Liver (tissue), 8 donors: ENCODE measurements at regions not wholly inside any gene's neighbourhood (a gene's known extent, or its start where the extent isn't known, plus 50 kb on each side); places are given as distances from the start of the nearest gene placed in this dataset.

Experiments
- DNase-seq: peaks from one replicate; pipeline ENCODE4 v3.0.0-alpha.2; 2017; ENCODE audit warnings: low spot score
- H3K27ac ChIP-seq, 2 donors: one replicate each; pipeline ENCODE4 v1.7.0; 2013; ENCODE audit warnings: inconsistent platforms in 2 of 2, low read length in 2 of 2, control low read depth in 1 of 2, low read depth in 1 of 2, mild to moderate bottlenecking in 1 of 2
- H3K27me3 ChIP-seq, 4 donors: one replicate each; pipeline versions ENCODE4 v1.6.1 to v1.7.0; 2013; ENCODE audit warnings: low read length in 3 of 4, inconsistent platforms in 1 of 4, mild to moderate bottlenecking in 1 of 4, moderate library complexity in 1 of 4; ENCODE audit not compliant: control insufficient read depth in 4 of 4, insufficient read depth in 4 of 4
- H3K36me3 ChIP-seq, 4 donors: one replicate each; pipeline versions ENCODE4 v1.6.1 to v1.7.0; 2013; ENCODE audit warnings: low read length in 3 of 4, mild to moderate bottlenecking in 3 of 4, low read depth in 1 of 4, moderate library complexity in 1 of 4; ENCODE audit not compliant: control insufficient read depth in 4 of 4, insufficient read depth in 3 of 4
- H3K4me1 ChIP-seq, 4 donors: one replicate each; pipeline versions ENCODE4 v1.6.1 to v1.7.0; 2013; ENCODE audit warnings: low read length in 3 of 4, mild to moderate bottlenecking in 3 of 4, moderate library complexity in 1 of 4; ENCODE audit not compliant: control insufficient read depth in 4 of 4, insufficient read depth in 4 of 4
- H3K4me3 ChIP-seq, 3 donors: one replicate each; pipeline versions ENCODE4 v1.6.1 to v1.7.0; 2013; ENCODE audit warnings: low read length in 3 of 3, control low read depth in 1 of 3, low read depth in 1 of 3, mild to moderate bottlenecking in 1 of 3
- H3K9ac ChIP-seq, 2 donors: one replicate each; pipeline ENCODE4 v1.7.0; 2013; ENCODE audit warnings: low read length in 2 of 2, mild to moderate bottlenecking in 2 of 2, moderate library complexity in 2 of 2, control low read depth in 1 of 2, low read depth in 1 of 2
- H3K9me3 ChIP-seq, 4 donors: one replicate each; pipeline versions ENCODE4 v1.6.1 to v1.7.0; 2013; ENCODE audit warnings: low read length in 3 of 4; ENCODE audit not compliant: control insufficient read depth in 4 of 4
- EGR1 ChIP-seq, 2 donors: IDR thresholded peaks; 2 replicates each; pipeline ENCODE4 v1.6.1; 2016 to 2018; ENCODE audit warnings: antibody characterized with exemption in 2 of 2, low read depth in 2 of 2
- FOXA1 ChIP-seq: IDR thresholded peaks from 2 replicates; pipeline ENCODE4 v1.6.1; 2016; ENCODE audit warnings: antibody characterized with exemption
- FOXA2 ChIP-seq: IDR thresholded peaks from 2 replicates; pipeline ENCODE4 v1.6.1; 2016; ENCODE audit warnings: antibody characterized with exemption
- GABPA ChIP-seq, 2 donors: IDR thresholded peaks in 1 of 2; conservative IDR thresholded peaks in 1 of 2; 2 replicates each; pipeline ENCODE4 v1.6.1; 2016; ENCODE audit warnings: antibody characterized with exemption in 2 of 2, mild to moderate bottlenecking in 1 of 2, moderate library complexity in 1 of 2
- HNF4A ChIP-seq, 2 donors: conservative IDR thresholded peaks; 2 replicates each; pipeline ENCODE4 v1.6.1; 2016; ENCODE audit warnings: antibody characterized with exemption in 2 of 2, mild to moderate bottlenecking in 2 of 2
- HNF4G ChIP-seq: IDR thresholded peaks from 2 replicates; pipeline ENCODE4 v1.6.1; 2016; ENCODE audit warnings: antibody characterized with exemption
- JUND ChIP-seq, 2 donors: IDR thresholded peaks; 2 replicates each; pipeline ENCODE4 v1.6.1; 2016; ENCODE audit warnings: antibody characterized with exemption in 2 of 2
- NR2F2 ChIP-seq: IDR thresholded peaks from 2 replicates; pipeline ENCODE4 v1.6.1; 2016; ENCODE audit warnings: antibody characterized with exemption
- RAD21 ChIP-seq, 2 donors: IDR thresholded peaks; 2 replicates each; pipeline ENCODE4 v1.6.1; 2016; ENCODE audit warnings: antibody characterized with exemption in 2 of 2, mild to moderate bottlenecking in 2 of 2
- RXRA ChIP-seq, 2 donors: IDR thresholded peaks; 2 replicates each; pipeline ENCODE4 v1.6.1; 2017 to 2018; ENCODE audit warnings: antibody characterized with exemption in 2 of 2, mild to moderate bottlenecking in 1 of 2
- SP1 ChIP-seq: IDR thresholded peaks from 2 replicates; pipeline ENCODE4 v1.6.1; 2018; ENCODE audit warnings: antibody characterized with exemption, mild to moderate bottlenecking
- TAF1 ChIP-seq: conservative IDR thresholded peaks from 2 replicates; pipeline ENCODE4 v1.6.1; 2016; ENCODE audit warnings: antibody characterized with exemption, mild to moderate bottlenecking
- YY1 ChIP-seq: IDR thresholded peaks from 2 replicates; pipeline ENCODE4 v1.6.1; 2016; ENCODE audit warnings: antibody characterized with exemption, mild to moderate bottlenecking
- whole genome bisulfite sequencing: extraction: QIAGEN DNeasy Blood & Tissue Kit; methylation state at CpG from one replicate; pipeline ENCODE4 v1.1.7; 2013; 5-methylcytosine and 5-hydroxymethylcytosine counted together
- TF ChIP-seq, protein P1 (sequence below): IDR thresholded peaks from 2 replicates; pipeline ENCODE4 v1.6.1; 2016; ENCODE audit warnings: antibody characterized with exemption
- TF ChIP-seq, protein P2 (sequence below): IDR thresholded peaks from 2 replicates; pipeline ENCODE4 v1.6.1; 2016; ENCODE audit warnings: antibody characterized with exemption
- TF ChIP-seq, protein P3 (sequence below): fragments of 150-350 bp; IDR thresholded peaks from 2 replicates; pipeline ENCODE4 v1.5.1; 2017; ENCODE audit warnings: improper control_type of control experiment, low read depth, low read length; ENCODE audit not compliant: missing input control
- TF ChIP-seq, protein P4 (sequence below): IDR thresholded peaks from 2 replicates; pipeline ENCODE4 v1.6.1; 2016; ENCODE audit warnings: antibody characterized with exemption, mild to moderate bottlenecking
- TF ChIP-seq, protein P5 (sequence below): IDR thresholded peaks from 2 replicates; pipeline ENCODE4 v1.6.1; 2016; ENCODE audit warnings: antibody characterized with exemption
- donor health status: healthy.
- donor health status: healthy.
- donor health status: healthy.
- donor health status: healthy.
- donor health status: healthy.

DNA sequence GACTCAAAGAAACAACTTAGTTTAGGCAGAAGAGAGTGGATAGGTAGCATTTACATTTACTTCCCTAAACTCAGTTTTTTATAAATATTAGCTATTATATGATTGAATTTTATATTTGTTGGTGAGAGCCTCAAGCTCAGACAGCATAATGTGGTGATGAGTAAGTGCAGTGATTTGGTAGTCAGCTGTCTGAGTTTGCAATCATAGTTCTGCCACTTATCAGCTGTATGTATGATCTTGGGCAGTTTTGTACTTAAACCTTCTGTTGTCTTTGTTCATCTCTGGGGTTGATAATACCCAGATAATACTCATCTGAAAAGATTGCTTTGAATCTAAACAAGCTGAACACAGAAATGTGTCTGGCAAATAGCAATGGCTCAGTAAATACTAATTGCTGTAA lies 108.8 kb downstream of the ANXA1 start:
- Histone ChIP-seq H3K9me3 (no peaks in the 10 kb centered on the region), H3K4me3 (no peak overlapping the region), H3K9ac (no peak overlapping the region), H3K27ac (no peak overlapping the region), H3K4me1 (no peaks in the 10 kb centered on the region), H3K27me3 (no peaks in the 10 kb centered on the region), H3K36me3 (no peaks in the 10 kb centered on the region)
- no peak for TF ChIP-seq SP1
- TF ChIP-seq TAF1 = no peak
- TF ChIP-seq, protein P1, sequence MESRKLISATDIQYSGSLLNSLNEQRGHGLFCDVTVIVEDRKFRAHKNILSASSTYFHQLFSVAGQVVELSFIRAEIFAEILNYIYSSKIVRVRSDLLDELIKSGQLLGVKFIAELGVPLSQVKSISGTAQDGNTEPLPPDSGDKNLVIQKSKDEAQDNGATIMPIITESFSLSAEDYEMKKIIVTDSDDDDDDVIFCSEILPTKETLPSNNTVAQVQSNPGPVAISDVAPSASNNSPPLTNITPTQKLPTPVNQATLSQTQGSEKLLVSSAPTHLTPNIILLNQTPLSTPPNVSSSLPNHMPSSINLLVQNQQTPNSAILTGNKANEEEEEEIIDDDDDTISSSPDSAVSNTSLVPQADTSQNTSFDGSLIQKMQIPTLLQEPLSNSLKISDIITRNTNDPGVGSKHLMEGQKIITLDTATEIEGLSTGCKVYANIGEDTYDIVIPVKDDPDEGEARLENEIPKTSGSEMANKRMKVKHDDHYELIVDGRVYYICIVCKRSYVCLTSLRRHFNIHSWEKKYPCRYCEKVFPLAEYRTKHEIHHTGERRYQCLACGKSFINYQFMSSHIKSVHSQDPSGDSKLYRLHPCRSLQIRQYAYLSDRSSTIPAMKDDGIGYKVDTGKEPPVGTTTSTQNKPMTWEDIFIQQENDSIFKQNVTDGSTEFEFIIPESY = no peak
- TF ChIP-seq HNF4A (conservative IDR thresholded peaks at IDR 0.05) = no peak
- TF ChIP-seq HNF4G = no peak
- DNase-seq = no peak

DNA sequence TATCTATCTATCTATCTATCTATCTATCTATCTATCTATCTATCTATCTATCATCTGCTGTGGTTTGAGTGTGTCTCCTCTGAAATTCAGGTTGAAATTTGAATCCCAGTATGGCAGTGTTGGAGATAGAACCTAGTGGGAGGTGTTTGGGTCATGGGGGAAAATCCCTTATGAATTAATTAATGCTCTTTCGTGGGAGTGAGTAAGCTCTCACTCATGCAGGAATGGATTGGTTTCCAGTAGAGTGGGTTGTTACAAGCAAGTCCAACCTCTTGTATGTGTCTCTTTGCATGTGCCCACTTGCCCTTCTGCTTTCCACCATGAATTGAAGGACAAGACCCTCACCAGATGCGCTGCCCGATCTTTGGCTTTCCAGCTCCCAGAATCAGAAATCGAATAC lies 113.0 kb downstream of the ANXA1 start:
- TF ChIP-seq JUND (IDR thresholded peaks at IDR 0.05) (no peak), SP1 (no peak), FOXA1 (no peak), FOXA2 (no peak), EGR1 (IDR thresholded peaks at IDR 0.05; ENCODE audit: low read depth in 2 of 2) (no peak), HNF4G (no peak), RAD21 (IDR thresholded peaks at IDR 0.05) (no peak), GABPA (IDR thresholded peaks at IDR 0.05 in 1 of 2, conservative IDR thresholded peaks at IDR 0.05 in 1 of 2) (no peak), NR2F2 (no peak), RXRA (IDR thresholded peaks at IDR 0.05) (no peak), YY1 (no peak), TAF1 (no peak), HNF4A (conservative IDR thresholded peaks at IDR 0.05) (no peak)
- TF ChIP-seq, protein P2, sequence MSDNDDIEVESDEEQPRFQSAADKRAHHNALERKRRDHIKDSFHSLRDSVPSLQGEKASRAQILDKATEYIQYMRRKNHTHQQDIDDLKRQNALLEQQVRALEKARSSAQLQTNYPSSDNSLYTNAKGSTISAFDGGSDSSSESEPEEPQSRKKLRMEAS = no peak
- TF ChIP-seq, protein P3, sequence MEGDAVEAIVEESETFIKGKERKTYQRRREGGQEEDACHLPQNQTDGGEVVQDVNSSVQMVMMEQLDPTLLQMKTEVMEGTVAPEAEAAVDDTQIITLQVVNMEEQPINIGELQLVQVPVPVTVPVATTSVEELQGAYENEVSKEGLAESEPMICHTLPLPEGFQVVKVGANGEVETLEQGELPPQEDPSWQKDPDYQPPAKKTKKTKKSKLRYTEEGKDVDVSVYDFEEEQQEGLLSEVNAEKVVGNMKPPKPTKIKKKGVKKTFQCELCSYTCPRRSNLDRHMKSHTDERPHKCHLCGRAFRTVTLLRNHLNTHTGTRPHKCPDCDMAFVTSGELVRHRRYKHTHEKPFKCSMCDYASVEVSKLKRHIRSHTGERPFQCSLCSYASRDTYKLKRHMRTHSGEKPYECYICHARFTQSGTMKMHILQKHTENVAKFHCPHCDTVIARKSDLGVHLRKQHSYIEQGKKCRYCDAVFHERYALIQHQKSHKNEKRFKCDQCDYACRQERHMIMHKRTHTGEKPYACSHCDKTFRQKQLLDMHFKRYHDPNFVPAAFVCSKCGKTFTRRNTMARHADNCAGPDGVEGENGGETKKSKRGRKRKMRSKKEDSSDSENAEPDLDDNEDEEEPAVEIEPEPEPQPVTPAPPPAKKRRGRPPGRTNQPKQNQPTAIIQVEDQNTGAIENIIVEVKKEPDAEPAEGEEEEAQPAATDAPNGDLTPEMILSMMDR = no peak
- TF ChIP-seq, protein P1 = no peak
- TF ChIP-seq, protein P4, sequence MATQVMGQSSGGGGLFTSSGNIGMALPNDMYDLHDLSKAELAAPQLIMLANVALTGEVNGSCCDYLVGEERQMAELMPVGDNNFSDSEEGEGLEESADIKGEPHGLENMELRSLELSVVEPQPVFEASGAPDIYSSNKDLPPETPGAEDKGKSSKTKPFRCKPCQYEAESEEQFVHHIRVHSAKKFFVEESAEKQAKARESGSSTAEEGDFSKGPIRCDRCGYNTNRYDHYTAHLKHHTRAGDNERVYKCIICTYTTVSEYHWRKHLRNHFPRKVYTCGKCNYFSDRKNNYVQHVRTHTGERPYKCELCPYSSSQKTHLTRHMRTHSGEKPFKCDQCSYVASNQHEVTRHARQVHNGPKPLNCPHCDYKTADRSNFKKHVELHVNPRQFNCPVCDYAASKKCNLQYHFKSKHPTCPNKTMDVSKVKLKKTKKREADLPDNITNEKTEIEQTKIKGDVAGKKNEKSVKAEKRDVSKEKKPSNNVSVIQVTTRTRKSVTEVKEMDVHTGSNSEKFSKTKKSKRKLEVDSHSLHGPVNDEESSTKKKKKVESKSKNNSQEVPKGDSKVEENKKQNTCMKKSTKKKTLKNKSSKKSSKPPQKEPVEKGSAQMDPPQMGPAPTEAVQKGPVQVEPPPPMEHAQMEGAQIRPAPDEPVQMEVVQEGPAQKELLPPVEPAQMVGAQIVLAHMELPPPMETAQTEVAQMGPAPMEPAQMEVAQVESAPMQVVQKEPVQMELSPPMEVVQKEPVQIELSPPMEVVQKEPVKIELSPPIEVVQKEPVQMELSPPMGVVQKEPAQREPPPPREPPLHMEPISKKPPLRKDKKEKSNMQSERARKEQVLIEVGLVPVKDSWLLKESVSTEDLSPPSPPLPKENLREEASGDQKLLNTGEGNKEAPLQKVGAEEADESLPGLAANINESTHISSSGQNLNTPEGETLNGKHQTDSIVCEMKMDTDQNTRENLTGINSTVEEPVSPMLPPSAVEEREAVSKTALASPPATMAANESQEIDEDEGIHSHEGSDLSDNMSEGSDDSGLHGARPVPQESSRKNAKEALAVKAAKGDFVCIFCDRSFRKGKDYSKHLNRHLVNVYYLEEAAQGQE = no peak
- TF ChIP-seq, protein P5, sequence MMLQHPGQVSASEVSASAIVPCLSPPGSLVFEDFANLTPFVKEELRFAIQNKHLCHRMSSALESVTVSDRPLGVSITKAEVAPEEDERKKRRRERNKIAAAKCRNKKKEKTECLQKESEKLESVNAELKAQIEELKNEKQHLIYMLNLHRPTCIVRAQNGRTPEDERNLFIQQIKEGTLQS = no peak
- WGBS = 93% methylated on average over 4 of the region's 4 CpGs
- DNase-seq = no peak

More for the DNA sequence above, 113.0 kb downstream of the ANXA1 start:
- H3K27ac ChIP-seq = no peak overlapping the region
- H3K36me3 ChIP-seq = no peaks in the 10 kb centered on the region
- no peak overlapping the region for H3K9ac ChIP-seq
- H3K4me3 ChIP-seq = no peak overlapping the region
- no peaks in the 10 kb centered on the region for H3K27me3 ChIP-seq
- H3K9me3 ChIP-seq = no peaks in the 10 kb centered on the region
- H3K4me1 ChIP-seq = peaks cover 0 to 5% (median 0%) of the 10 kb centered on the region in 4 donors
